Skin epidermis (tissue), 12 donors: ENCODE measurements at regions not wholly inside any gene's neighbourhood (a gene's known extent, or its start where the extent isn't known, plus 50 kb on each side); places are given as distances from the start of the nearest gene placed in this dataset.

Experiments
- H3K27ac ChIP-seq, 21 experiments: fragments of 200-600 bp; sonication (generic) in 11 of 21; one replicate each; pipeline ENCODE4 v1.5.0; 2020; ENCODE audit warnings: mild to moderate bottlenecking in 3 of 21, inconsistent platforms in 2 of 21, moderate library complexity in 2 of 21
- H3K4me3 ChIP-seq, 7 experiments: fragments of 200-600 bp; sonication (generic) in 2 of 7; one replicate each; pipeline ENCODE4 v1.5.0; 2020; ENCODE audit warnings: inconsistent platforms in 2 of 7, mild to moderate bottlenecking in 2 of 7, moderate library complexity in 1 of 7

DNA sequence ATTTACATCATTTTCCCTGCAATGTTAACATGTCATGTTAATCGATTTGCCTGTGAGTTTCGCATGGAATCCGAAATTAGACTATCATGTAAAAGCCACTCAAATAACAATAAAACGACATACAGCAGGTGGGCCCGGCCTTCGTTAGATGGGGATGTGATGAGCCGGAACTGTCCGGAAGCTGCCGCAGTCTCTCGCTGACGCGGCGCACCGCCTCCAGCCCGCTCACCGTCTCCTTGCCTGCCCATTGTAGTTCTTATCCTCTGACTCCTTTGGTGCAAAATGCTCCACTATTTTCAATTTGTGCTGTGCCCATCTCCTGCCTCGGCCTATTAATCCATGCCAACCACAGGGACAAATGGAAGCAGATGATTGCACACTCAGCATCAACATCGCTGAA lies 877.5 kb upstream of the TENM3 start:
- H3K4me3 ChIP-seq: no peak overlapping the region
- no peak overlapping the region for H3K27ac ChIP-seq

DNA sequence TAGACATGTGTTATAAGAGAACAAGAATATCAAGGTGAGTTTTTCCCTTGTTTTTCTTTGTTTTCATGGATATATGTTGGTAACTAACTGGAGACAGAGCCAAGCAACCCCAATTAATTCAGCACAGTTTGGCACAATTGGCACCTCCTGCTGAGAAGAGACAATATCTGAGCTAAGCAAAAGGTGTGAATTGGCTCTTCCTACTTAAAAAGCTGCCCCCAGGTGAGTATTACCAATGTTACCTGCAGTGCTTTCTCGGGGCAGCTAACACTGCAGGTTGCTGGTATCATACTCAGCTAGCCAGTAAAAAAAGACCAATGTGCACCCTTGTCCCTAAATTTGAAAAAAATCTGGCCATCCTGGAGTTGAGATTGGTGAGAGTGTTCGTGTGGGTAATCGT lies 871.2 kb upstream of the TENM3 start:
- Histone ChIP-seq H3K27ac (no peak overlapping the region), H3K4me3 (no peak overlapping the region)

DNA sequence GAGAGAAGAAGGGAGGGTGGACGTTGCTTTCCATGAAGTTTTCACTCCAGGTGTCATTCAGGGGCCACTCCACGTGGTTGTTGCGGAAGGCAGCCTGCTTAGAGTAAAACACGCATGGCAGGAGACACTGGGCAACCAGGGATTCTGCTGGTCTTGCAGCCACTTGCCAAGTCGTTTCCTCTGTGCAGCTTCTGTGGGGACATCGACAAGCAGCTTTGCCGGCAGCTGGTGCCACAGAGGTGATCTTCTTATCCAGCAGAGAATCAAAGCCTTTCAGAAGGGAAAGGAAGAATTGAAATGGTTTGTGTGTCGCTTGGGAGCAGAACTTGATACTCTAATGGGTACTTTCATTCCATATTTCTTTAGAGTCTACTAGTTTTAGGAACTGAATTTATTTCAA lies 867.1 kb upstream of the TENM3 start:
- H3K4me3 ChIP-seq: no peak overlapping the region

DNA sequence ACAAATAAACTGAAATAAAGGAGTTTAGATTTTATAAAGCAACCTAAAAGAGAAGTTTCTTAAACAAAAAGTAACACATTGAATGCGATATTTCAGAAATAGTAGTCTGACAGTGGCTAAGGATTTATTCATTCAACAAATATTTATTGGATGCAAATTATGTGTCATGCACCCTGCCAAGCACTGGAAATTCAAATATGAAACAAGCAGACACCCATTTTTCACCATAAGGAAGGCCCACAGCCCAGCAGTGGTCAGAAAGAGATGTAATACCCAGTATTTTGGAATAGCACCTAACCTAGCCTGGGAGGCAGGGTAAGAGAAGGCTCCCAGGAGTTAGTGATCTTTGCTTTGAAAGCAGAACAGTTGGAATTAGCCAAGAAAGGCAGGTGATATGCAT lies 855.1 kb upstream of the TENM3 start:
- Histone ChIP-seq H3K27ac (no peak overlapping the region), H3K4me3 (no peak overlapping the region)

More for the DNA sequence above, 867.1 kb upstream of the TENM3 start:
- no peak overlapping the region for H3K27ac ChIP-seq

DNA sequence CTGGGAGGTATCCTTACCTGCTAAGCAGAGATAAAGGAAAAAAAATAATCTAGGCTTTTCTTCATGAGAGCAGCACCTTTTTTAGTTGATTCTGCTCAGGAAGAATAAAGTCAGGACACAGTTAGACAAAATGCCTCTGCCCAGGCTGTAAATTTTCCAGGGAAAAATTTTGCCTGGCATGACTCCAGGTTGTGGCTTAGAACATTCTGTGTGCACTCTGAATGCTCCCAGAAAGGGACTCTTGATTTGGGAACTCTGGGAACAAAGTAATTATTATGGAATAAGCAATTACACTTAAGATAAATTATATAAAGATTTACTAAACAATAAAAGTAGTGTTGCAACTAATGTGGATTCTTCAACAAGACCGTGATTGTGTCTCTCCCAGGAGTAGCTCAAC lies 826.2 kb upstream of the TENM3 start:
- no peak overlapping the region for H3K4me3 ChIP-seq
- no peak overlapping the region for H3K27ac ChIP-seq

DNA sequence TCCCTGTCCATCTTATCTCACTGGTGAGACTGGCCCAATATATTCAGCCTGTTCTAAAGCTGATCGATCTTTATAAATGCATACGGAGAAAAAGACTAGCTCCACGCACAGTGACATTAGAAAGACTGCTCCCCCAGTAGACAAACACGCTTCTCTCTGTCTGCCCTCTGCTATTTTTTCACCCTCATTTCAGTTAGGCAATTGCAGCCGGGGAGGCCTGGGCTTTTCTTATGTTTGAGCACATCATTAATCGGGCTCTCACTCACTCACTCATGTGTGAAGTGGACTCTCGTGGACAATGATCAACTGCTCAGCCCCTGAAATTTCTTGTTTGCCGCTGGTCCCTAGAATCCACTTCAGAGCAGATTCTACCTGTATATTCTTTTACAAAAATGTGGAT lies 824.7 kb upstream of the TENM3 start:
- H3K4me3 ChIP-seq: no peak overlapping the region
- no peak overlapping the region for H3K27ac ChIP-seq

DNA sequence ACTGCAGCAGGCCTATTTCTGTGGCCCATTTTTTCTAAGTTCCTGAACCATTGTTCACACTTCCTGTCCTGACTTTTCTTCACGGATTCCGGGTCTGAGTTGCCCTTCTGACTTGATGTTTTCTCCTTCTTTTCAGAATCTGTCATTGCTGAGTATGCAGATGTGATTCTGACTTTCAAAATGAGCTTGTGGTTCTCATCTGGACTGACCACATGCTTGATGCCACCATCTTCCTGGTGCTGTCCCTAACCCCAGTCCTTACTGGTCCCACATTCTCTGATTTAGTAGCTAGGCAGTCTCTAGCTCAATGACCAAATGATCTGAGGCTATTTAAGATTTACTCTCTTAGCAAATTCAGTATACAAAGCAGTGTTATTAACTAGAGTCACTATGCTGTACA lies 822.3 kb upstream of the TENM3 start:
- Histone ChIP-seq H3K27ac (no peak overlapping the region), H3K4me3 (no peak overlapping the region)

DNA sequence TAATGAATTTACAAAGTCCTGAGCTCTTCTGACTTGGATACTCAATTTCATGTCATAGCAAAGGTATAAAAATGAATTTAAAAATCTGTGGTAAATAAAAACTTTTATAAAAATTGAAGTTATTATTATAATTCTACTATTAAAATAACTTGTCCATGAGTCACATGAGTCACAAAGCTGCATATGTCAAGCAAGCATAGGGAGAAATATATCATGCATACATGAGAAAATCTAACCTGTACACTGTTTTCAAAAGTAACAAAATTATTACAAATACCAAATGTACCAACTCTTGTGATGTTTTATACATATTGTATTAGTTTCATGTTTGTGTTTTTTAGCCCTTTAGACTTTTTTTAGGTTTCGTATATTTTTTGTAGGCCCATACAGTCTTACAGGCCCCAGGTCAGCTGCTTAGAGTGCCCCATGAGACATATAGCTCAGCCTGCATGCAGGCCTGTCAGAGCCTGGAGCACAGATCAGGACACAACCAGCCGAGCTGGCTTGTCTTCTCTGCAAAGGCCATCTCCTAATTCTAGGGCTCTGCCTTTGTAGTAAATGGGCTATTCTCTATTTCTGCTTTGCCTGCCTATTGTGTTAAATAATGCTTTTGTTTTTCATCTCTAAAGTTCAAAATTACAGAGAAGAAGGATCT lies 818.7 kb upstream of the TENM3 start:
- Histone ChIP-seq H3K4me3 (no peak overlapping the region), H3K27ac (no peak overlapping the region)

DNA sequence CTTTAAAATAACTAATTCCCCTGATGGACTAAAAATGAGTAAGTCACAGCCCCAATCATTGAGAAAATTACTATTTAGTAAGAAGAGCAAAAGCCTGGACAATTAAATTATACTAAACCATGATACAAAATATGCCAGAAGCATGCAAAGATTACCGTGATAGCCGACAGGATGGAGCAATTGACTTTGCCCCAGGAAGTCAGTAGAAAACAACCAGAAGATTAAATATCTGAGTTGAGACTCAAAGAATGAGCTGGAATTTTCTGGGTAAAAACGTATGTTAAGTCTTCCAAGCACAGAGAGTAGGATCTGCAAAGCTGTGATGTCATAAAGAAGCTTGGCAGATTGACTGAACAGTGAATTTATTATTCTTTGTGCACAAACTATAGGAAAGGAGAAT lies 816.1 kb upstream of the TENM3 start:
- Histone ChIP-seq H3K4me3 (no peak overlapping the region), H3K27ac (no peak overlapping the region)

DNA sequence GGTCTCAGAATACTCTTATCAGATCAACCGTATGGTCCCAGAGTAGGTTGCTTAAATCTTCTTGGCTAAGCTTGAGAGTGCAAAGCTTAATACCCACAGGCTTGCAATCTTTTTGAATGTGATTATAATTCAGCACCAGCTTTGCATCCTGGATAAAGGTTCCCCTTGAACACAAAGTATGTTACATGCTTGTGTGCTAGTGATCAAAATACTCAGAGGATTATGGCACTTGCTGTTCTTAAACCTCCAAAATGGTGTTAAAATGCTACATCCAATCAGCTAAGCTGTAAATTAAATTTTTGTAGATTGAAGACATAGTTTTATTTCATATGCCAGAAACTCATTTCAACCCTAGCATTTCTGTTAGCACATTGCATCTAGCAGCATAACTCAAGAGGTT lies 812.2 kb upstream of the TENM3 start:
- no peak overlapping the region for H3K27ac ChIP-seq
- H3K4me3 ChIP-seq: no peak overlapping the region

DNA sequence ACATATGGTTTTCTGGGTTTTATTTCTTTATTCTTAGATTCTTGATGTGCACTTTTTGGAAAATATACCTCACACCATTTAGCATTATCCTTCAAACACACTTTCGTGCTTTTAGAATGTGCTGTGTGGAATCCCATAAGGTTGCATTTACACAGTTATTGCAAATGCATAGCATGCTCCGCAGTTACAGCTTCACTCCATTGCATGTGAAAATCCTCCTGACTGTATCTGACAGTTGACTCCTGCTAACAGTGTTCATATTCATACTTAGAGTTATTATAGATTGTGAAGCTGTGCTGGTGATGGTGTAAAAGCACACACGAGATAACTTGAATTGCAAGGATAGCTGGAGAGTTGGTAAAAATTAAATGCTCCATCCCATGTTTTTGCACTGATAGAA lies 811.5 kb upstream of the TENM3 start:
- H3K27ac ChIP-seq: no peak overlapping the region
- no peak overlapping the region for H3K4me3 ChIP-seq

DNA sequence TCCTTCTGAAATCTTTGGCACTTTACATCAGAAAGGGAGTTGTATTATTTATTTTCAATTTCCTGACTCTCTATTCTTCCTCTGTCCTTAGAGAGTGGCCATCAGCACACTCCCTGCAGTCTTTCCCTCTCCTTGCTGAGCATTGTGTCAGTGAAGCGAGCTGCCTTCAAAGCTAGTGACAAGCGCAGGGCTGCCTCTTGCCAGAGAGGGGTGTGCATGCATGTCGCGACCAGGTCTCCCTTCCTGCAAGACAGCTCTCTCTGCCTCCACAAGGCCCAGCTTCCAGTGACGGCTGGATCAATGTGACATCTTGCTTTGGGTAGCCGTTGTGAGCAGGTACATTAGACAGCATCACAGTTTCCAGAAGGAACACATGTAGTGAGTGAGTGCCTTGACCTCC lies 810.9 kb upstream of the TENM3 start:
- Histone ChIP-seq H3K4me3 (no peak overlapping the region), H3K27ac (no peak overlapping the region)

DNA sequence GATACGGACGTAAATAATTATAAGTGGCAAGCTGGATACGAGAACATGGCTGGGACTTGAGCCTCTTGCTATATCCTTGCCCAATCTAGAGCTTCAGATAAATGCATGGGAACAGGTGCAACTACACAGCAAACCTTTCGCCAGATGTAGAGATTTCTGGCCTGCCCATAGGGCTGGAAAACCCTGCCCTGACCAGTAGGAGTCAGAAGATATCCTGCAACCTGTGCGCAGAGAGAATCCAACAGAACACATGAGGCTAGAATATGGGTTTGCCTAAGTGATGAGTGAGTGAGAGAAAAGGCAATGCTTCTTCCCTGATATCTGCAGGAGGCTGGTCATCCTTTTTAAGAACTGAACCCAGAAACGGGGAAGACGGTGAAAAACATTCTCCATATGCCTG lies 805.3 kb upstream of the TENM3 start:
- Histone ChIP-seq H3K27ac (no peak overlapping the region), H3K4me3 (no peak overlapping the region)

DNA sequence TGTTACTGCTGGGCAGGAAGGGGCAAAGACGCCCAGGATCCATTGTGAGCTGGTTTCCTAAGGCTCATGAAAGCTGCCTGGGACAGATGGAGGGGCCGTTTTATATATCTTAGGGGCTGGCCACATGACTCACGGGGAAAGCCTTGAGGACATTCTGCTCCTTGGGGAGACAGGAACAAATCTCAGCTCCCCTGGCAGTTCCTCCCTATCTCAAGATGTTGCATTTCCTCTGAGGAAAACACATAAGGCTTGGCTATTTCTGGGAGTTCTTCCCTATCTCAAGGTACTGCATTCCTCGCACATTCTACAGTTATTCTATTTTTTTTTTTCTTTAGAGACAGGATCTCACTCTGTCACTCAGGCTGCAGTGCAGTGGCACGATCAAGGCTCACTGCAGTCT lies 804.6 kb upstream of the TENM3 start:
- H3K4me3 ChIP-seq: no peak overlapping the region

DNA sequence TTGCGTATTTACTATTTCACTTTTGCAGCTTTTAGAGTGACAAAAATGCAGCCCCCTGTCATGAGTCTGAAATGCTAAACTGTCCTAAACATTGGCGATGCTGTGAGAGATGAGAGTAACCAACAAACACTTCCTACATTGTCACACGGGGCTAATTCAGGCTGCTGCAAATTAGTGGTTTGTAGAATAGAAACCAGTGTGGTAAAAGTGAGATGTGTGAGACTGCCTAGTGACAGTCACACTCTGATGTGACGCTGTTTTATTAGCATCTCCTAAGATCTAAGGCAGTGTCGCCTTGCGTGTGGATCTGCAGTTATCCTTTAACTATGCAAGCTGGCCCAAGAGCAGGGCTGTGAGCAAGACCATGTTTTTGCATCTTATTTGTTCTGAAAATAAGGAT lies 800.2 kb upstream of the TENM3 start:
- Histone ChIP-seq H3K27ac (no peak overlapping the region), H3K4me3 (no peak overlapping the region)

More for the DNA sequence above, 804.6 kb upstream of the TENM3 start:
- no peak overlapping the region for H3K27ac ChIP-seq

DNA sequence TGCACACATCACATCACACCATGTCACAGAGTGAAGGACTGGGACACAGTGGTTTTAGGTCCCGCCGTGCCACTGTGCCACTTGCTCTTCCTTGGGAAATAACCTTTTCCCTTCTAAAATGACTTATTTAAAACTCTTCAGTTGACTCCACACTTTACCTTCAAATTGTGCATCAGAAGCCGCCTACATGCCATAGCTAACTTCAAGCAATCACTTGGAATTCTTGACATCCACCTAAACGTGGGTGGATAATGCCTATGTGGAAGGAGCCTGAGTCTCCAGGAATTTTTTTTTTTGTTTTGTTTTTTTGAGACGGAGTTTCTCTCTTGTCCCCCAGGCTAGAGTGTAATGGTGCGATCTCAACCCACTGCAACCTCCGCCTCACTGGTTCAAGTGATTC lies 777.4 kb upstream of the TENM3 start:
- H3K27ac ChIP-seq: no peak overlapping the region
- no peak overlapping the region for H3K4me3 ChIP-seq

DNA sequence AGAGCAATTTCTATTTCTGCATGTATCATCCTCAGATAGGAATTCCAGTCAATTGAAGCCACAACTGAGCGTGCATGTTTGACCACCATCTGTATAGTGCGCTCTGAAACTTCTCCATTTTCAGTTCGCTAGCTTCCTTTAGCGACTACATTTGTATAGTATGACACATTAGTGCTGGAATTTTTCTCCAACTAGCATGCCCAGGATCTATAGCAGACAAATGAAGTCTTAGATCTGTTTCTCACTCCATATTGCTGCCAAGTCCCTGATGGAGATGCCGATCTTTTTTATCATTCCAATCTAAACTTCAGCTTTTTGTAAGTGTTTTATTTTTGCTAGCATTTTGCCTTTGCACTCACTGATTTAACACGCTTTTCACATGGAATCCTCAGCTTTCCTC lies 774.8 kb upstream of the TENM3 start:
- Histone ChIP-seq H3K27ac (no peak overlapping the region), H3K4me3 (no peak overlapping the region)

DNA sequence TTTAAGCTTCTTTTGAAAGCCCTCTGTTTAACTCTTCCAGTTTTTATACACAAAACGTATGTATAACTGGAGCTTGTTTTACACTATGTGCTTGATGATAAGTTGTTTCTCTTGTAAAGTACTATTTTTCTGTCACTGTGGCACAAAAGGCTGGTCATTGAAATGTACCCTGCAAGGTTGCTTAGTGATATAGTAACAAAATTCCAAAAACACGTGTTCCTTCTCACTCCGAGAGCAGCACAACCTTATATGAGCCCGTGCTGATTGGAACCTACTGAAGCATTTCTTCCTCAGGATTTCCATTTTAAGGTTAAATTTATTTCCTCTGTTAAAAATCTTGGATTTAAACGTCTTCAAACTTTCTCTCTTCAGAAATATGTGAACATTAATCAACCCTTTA lies 772.9 kb upstream of the TENM3 start:
- no peak overlapping the region for H3K27ac ChIP-seq

DNA sequence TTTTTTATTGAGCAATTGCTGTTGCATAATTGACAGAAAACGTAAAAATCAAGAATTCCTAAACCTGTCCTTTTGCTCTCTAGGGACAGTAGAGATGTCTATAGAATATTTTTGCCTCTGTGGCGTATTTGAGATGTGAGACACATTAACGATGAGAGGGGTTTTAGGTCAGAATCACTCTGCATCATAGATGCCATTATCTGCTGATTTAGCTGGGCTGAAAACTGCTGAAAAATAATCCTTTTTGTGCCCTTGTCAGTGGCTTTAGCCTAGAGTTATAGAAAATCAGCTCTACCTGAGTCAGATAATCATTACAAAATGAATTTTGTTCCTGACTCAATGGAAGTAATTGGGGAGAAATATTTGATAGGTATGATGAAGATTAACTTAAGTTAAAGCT lies 767.8 kb upstream of the TENM3 start:
- Histone ChIP-seq H3K27ac (no peak overlapping the region), H3K4me3 (no peak overlapping the region)

More for the DNA sequence above, 772.9 kb upstream of the TENM3 start:
- no peak overlapping the region for H3K4me3 ChIP-seq

DNA sequence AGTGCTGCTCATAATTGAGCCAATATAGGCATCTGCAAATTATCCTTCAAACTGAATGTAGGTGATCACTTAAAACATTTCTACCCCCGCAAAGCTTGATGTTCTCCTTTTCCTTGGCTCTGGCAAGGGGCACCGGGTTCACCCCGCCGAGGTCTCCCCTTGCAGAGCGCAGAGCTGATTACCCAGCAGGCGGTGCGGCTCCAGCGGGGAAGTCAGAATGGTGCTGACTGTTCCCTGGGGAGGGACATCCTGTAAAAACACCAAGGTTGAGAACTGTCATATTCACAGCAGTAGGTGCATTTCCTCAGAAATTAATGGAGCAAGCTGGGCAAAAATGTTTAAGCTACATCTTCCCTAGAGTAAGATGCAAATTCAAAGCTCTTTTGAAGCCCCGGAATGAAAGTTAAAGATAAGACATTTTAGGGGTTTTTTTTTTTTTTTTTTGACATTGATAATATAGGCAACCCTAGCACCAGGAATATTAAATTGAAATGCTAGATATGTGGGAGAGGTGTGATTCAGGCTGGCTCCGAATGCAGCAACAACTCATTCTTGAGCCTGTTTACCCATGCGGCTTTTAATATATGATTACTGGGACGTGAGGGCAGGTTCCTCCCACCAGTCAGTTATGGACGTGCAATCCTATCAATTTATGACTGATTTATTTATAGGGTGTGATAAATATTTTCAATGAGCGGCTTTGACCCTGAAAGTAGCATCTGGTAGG lies 767.3 kb upstream of the TENM3 start:
- H3K27ac ChIP-seq: no peak overlapping the region
- no peak overlapping the region for H3K4me3 ChIP-seq

DNA sequence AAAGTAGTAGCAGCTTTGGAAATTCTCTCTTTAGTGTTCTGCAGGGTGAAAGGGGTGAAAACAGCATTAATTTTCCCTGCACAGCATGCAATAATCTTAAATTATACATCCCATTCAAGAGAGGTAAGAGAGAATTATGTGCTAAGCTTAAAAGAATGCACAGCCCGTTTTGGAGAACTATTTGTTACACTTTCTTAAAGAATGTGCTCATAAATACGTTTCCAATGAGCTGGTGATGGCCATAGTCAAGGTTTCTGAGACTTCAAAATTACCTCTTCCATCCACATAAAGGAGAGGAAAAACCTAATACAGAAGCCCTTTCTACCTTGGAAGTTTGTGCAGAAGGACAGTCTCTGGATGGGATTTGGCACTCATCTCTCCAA lies 766.7 kb upstream of the TENM3 start:
- H3K4me3 ChIP-seq: no peak overlapping the region
- H3K27ac ChIP-seq: no peak overlapping the region

DNA sequence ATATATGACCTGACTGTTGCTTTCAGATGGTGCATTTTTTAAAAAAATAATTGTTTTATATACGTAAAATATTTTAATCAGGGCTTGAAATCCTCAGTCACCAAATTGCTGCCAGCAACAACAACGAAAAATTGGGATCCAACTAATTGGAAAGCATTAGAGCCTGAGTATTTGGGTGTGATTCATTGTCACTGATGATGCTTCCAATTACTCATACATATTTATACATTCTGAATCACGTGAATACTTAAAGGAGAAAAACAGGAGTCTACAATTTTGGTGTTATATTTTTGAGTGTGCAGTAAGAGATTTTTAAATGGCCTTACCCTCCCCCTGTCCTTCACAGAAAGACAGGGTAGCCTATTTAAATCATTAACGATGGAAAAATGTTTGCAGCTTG lies 765.6 kb upstream of the TENM3 start:
- H3K4me3 ChIP-seq: no peak overlapping the region

More for the DNA sequence above, 765.6 kb upstream of the TENM3 start:
- H3K27ac ChIP-seq: no peak overlapping the region
